ENCODE measurements at regions not wholly inside any gene's neighbourhood (a gene's known extent, or its start where the extent isn't known, plus 50 kb on each side); places are given as distances from the start of the nearest gene placed in this dataset.

DNA sequence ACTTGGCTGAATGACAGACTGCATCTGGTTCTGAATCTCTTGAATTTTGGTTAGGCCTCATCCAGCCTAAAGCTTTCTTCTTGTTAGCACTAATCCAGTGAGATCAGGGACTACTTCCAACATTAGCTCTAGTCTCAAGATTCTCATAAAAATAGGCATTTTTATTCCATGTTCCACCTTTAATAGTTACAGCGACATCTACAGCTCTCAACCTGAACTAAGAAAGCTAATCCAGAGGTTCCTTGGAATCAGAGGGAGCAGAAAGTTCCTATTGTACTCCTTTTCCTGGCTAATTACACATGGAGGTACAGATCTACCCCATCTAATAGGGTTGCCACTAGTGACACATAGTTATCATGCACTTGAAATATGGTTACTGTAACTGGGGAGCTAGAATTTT, 391.9 kb downstream of the RMST start:
- WGBS (ENCODE audit: insufficient coverage) = 86% methylated on average over 1 of the region's 1 CpG
- H3K36me3 Mint-ChIP-seq = no peaks in the 10 kb centered on the region
- no peak for DNase-seq
- no peak overlapping the region for H3K4me3 Mint-ChIP-seq
- no peak overlapping the region for H3K4me3 ChIP-seq (ENCODE audit: low read length)
- no peaks in the 10 kb centered on the region for H3K4me1 ChIP-seq (ENCODE audit: control insufficient read depth, insufficient read depth, low read length)
- H3K9me3 ChIP-seq (ENCODE audit: control insufficient read depth, insufficient read depth, low read length) = no peaks in the 10 kb centered on the region
- H3K27me3 Mint-ChIP-seq (ENCODE audit: low read depth in 2 of 2) = no peaks in the 10 kb centered on the region
- peaks cover 4 to 11% of the 10 kb centered on the region in 2 donors for H3K9me3 Mint-ChIP-seq
- no peaks in the 10 kb centered on the region for H3K27me3 ChIP-seq (ENCODE audit: control insufficient read depth, insufficient read depth, low read length)
- no peaks in the 10 kb centered on the region for H3K36me3 ChIP-seq (ENCODE audit: control insufficient read depth, insufficient read depth, low read length)
- H3K4me1 Mint-ChIP-seq = no peaks in the 10 kb centered on the region
- no peak overlapping the region for H3K27ac ChIP-seq (ENCODE audit: low read length)
- no peak overlapping the region for H3K27ac Mint-ChIP-seq
- intact Hi-C loops (cut with micrococcal nuclease) = no loop called here
- no peak for ATAC-seq
- TF ChIP-seq, protein P1, sequence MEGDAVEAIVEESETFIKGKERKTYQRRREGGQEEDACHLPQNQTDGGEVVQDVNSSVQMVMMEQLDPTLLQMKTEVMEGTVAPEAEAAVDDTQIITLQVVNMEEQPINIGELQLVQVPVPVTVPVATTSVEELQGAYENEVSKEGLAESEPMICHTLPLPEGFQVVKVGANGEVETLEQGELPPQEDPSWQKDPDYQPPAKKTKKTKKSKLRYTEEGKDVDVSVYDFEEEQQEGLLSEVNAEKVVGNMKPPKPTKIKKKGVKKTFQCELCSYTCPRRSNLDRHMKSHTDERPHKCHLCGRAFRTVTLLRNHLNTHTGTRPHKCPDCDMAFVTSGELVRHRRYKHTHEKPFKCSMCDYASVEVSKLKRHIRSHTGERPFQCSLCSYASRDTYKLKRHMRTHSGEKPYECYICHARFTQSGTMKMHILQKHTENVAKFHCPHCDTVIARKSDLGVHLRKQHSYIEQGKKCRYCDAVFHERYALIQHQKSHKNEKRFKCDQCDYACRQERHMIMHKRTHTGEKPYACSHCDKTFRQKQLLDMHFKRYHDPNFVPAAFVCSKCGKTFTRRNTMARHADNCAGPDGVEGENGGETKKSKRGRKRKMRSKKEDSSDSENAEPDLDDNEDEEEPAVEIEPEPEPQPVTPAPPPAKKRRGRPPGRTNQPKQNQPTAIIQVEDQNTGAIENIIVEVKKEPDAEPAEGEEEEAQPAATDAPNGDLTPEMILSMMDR (IDR thresholded peaks at IDR 0.05) = no peak

DNA sequence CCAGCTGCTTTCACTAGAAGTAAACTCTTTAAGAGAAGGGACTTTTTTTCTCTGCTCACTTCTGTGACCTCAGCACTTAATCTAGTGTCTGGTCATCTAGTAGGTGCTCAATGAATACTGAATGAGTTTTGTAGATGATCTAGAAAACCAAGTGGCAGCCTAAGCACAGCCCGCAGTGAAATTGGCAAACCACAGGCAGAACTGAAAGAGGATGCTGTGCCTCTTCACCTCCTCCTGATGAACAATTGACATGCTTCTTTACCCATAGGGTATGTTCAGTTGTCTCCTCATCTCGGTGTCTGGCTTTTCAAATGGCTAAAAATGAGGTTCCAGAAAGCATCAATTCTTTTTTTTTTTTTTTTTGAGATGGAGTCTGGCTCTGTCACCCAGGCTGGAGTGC, 399.5 kb downstream of the RMST start:
- WGBS (ENCODE audit: insufficient coverage) = 87% methylated on average over 1 of the region's 2 CpGs
- Mint-ChIP-seq H3K4me1 (no peaks in the 10 kb centered on the region), H3K9me3 (peaks cover 12 to 13% of the 10 kb centered on the region in 2 donors), H3K27me3 (ENCODE audit: low read depth in 2 of 2) (no peaks in the 10 kb centered on the region), H3K27ac (no peak overlapping the region), H3K4me3 (no peak overlapping the region), H3K36me3 (no peaks in the 10 kb centered on the region)
- H3K36me3 ChIP-seq (ENCODE audit: control insufficient read depth, insufficient read depth, low read length) = no peaks in the 10 kb centered on the region
- ATAC-seq = no peak
- H3K4me1 ChIP-seq (ENCODE audit: control insufficient read depth, insufficient read depth, low read length) = no peaks in the 10 kb centered on the region
- H3K4me3 ChIP-seq (ENCODE audit: low read length) = no peak overlapping the region
- intact Hi-C loops (cut with micrococcal nuclease) = no loop called here
- H3K27me3 ChIP-seq (ENCODE audit: control insufficient read depth, insufficient read depth, low read length) = no peaks in the 10 kb centered on the region
- no peaks in the 10 kb centered on the region for H3K9me3 ChIP-seq (ENCODE audit: control insufficient read depth, insufficient read depth, low read length)
- H3K27ac ChIP-seq (ENCODE audit: low read length) = no peak overlapping the region
- TF ChIP-seq, protein P1 (IDR thresholded peaks at IDR 0.05) = no peak
- DNase-seq = no peak

GRCh38 chr12:97875064-97875463, 412.5 kb downstream of the RMST start:
- Histone ChIP-seq H3K4me3 (ENCODE audit: low read length) (no peak overlapping the region), H3K27me3 (ENCODE audit: control insufficient read depth, insufficient read depth, low read length) (no peaks in the 10 kb centered on the region), H3K27ac (ENCODE audit: low read length) (no peak overlapping the region), H3K36me3 (ENCODE audit: control insufficient read depth, insufficient read depth, low read length) (no peaks in the 10 kb centered on the region), H3K9me3 (ENCODE audit: control insufficient read depth, insufficient read depth, low read length) (peaks cover 4% of the 10 kb centered on the region), H3K4me1 (ENCODE audit: control insufficient read depth, insufficient read depth, low read length) (no peaks in the 10 kb centered on the region)
- TF ChIP-seq, protein P1 (IDR thresholded peaks at IDR 0.05) = no peak
- no peaks in the 10 kb centered on the region for H3K27me3 Mint-ChIP-seq (ENCODE audit: low read depth in 2 of 2)
- H3K4me1 Mint-ChIP-seq = no peaks in the 10 kb centered on the region
- H3K9me3 Mint-ChIP-seq = peaks cover 6 to 8% of the 10 kb centered on the region in 2 donors
- H3K4me3 Mint-ChIP-seq = no peak overlapping the region
- intact Hi-C loops (cut with micrococcal nuclease) = no loop called here
- ATAC-seq (no peak), DNase-seq (no peak)
- H3K36me3 Mint-ChIP-seq = no peaks in the 10 kb centered on the region
- 88% methylated on average over 3 of the region's 6 CpGs for WGBS (ENCODE audit: insufficient coverage)
- H3K27ac Mint-ChIP-seq = no peak overlapping the region

DNA sequence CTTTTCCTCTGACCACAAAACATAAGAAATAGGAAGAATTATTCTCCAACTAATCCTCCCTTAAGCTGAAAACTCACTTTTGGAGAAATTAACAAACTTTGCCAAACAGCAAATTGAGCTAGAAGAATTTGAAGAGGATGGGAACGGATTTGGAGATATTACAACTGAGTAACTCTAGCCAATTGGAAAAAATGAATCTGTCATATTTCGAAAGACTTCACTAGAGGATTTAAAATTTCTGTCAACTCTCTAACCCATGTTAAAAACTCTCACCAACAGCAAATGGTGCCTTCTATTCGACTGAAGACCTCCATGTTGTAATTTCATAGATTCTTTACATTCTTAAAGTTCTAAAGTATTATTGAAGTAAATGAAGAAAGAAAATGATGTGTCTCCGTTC, 414.2 kb downstream of the RMST start:
- Mint-ChIP-seq H3K9me3 (peaks cover 6% of the 10 kb centered on the region in 2 donors), H3K27me3 (ENCODE audit: low read depth in 2 of 2) (no peaks in the 10 kb centered on the region)
- WGBS (ENCODE audit: insufficient coverage) = 100% methylated on average over 1 of the region's 4 CpGs

More for the DNA sequence above, 414.2 kb downstream of the RMST start:
- TF ChIP-seq, protein P1 (IDR thresholded peaks at IDR 0.05) = no peak
- no peak overlapping the region for H3K27ac Mint-ChIP-seq
- H3K4me3 Mint-ChIP-seq = no peak overlapping the region
- H3K4me3 ChIP-seq (ENCODE audit: low read length) = no peak overlapping the region
- H3K27ac ChIP-seq (ENCODE audit: low read length) = no peak overlapping the region
- no peaks in the 10 kb centered on the region for H3K36me3 Mint-ChIP-seq
- H3K27me3 ChIP-seq (ENCODE audit: control insufficient read depth, insufficient read depth, low read length) = no peaks in the 10 kb centered on the region
- DNase-seq (no peak), ATAC-seq (no peak)
- peaks cover 4% of the 10 kb centered on the region for H3K9me3 ChIP-seq (ENCODE audit: control insufficient read depth, insufficient read depth, low read length)
- no peaks in the 10 kb centered on the region for H3K4me1 ChIP-seq (ENCODE audit: control insufficient read depth, insufficient read depth, low read length)
- intact Hi-C loops (cut with micrococcal nuclease) = no loop called here
- H3K36me3 ChIP-seq (ENCODE audit: control insufficient read depth, insufficient read depth, low read length) = no peaks in the 10 kb centered on the region
- no peaks in the 10 kb centered on the region for H3K4me1 Mint-ChIP-seq
